CD14-positive monocyte (primary cell): ENCODE measurements at regions not wholly inside any gene's neighbourhood (a gene's known extent, or its start where the extent isn't known, plus 50 kb on each side); places are given as distances from the start of the nearest gene placed in this dataset.

Source experiments
- DNase-seq, 3 donors: peaks; one replicate each; pipeline ENCODE4 v3.0.0-alpha.2; 2011 to 2022
- H2AFZ ChIP-seq: 2 replicates; pipeline ENCODE4 v1.6.0; 2012; ENCODE audit warnings: mild to moderate bottlenecking, low read depth, low read length, inconsistent platforms; ENCODE audit not compliant: insufficient read depth, poor library complexity, severe bottlenecking
- H3K27ac ChIP-seq, 2 donors: 1 replicate in 1 of 2; 2 replicates in 1 of 2; pipeline ENCODE4 v1.5.1; 2012 to 2013; ENCODE audit warnings: low read length in 2 of 2, control low read depth in 1 of 2, inconsistent platforms in 1 of 2, low read depth in 1 of 2, mild to moderate bottlenecking in 1 of 2
- H3K27me3 ChIP-seq, 2 donors: one replicate each; pipeline versions ENCODE4 v1.6.0 to v1.6.1; 2011 to 2013; ENCODE audit warnings: low read length in 2 of 2; ENCODE audit not compliant: control insufficient read depth in 2 of 2, insufficient read depth in 2 of 2
- H3K36me3 ChIP-seq, 2 donors: replicated peaks in 1 of 2; 1 replicate in 1 of 2; 2 replicates in 1 of 2; pipeline versions ENCODE4 v1.5.1 to v1.6.1; 2012 to 2013; ENCODE audit warnings: low read length in 2 of 2, control low read depth in 1 of 2, inconsistent platforms in 1 of 2, mild to moderate bottlenecking in 1 of 2; ENCODE audit not compliant: insufficient read depth in 2 of 2, control insufficient read depth in 1 of 2
- H3K4me1 ChIP-seq, 2 donors: 1 replicate in 1 of 2; 2 replicates in 1 of 2; pipeline versions ENCODE4 v1.5.1 to v1.6.1; 2012 to 2013; ENCODE audit warnings: low read length in 2 of 2, control low read depth in 1 of 2, inconsistent platforms in 1 of 2, mild to moderate bottlenecking in 1 of 2, moderate library complexity in 1 of 2; ENCODE audit not compliant: insufficient read depth in 2 of 2, control insufficient read depth in 1 of 2
- H3K4me2 ChIP-seq: replicated peaks from 2 replicates; pipeline ENCODE3; 2012; ENCODE audit warnings: low read length, moderate library complexity, mild to moderate bottlenecking; ENCODE audit not compliant: poor library complexity, severe bottlenecking; ENCODE audit errors: extremely low read depth
- H3K4me3 ChIP-seq, 3 experiments: fragments of 200-600 bp in 1 of 3; sonication (generic) in 1 of 3; replicated peaks in 1 of 3; 1 replicate in 2 of 3; 2 replicates in 1 of 3; pipeline ENCODE4 v1.5.1; 2011 to 2013; ENCODE audit warnings: low read length in 3 of 3, mild to moderate bottlenecking in 3 of 3, control low read depth in 2 of 3, low read depth in 2 of 3, inconsistent platforms in 1 of 3, moderate library complexity in 1 of 3
- H3K79me2 ChIP-seq: 2 replicates; pipeline ENCODE4 v1.6.0; 2012; ENCODE audit warnings: mild to moderate bottlenecking, control low read depth, inconsistent platforms, low read length, moderate library complexity; ENCODE audit not compliant: insufficient read depth
- H3K9ac ChIP-seq: 2 replicates; pipeline ENCODE4 v1.6.0; 2017; ENCODE audit warnings: low read length, mild to moderate bottlenecking; ENCODE audit not compliant: insufficient read depth, poor library complexity, severe bottlenecking
- H3K9me3 ChIP-seq, 2 donors: replicated peaks in 1 of 2; 1 replicate in 1 of 2; 2 replicates in 1 of 2; pipeline versions ENCODE4 v1.5.1 to v1.6.1; 2012 to 2013; ENCODE audit warnings: low read length in 2 of 2, control low read depth in 1 of 2; ENCODE audit not compliant: control insufficient read depth in 1 of 2, insufficient read depth in 1 of 2
- H4K20me1 ChIP-seq: 2 replicates; pipeline ENCODE4 v1.6.0; 2012; ENCODE audit warnings: mild to moderate bottlenecking, low read length, control low read depth, moderate library complexity; ENCODE audit not compliant: insufficient read depth
- H3K27ac Mint-ChIP-seq, 7 donors: one replicate each; pipeline ENCODE4 v1.8.0; 2020; ENCODE audit warnings: mild to moderate bottlenecking in 7 of 7, mixed read lengths in 7 of 7, moderate library complexity in 6 of 7, inconsistent platforms in 2 of 7
- H3K27me3 Mint-ChIP-seq, 3 donors: one replicate each; pipeline ENCODE4 v1.8.0; 2021 to 2022; ENCODE audit warnings: low read depth in 3 of 3, mild to moderate bottlenecking in 3 of 3, mixed read lengths in 3 of 3, moderate library complexity in 3 of 3, inconsistent platforms in 1 of 3
- H3K36me3 Mint-ChIP-seq, 2 donors: one replicate each; pipeline ENCODE4 v1.8.0; 2020; ENCODE audit warnings: mixed read lengths in 2 of 2, inconsistent platforms in 1 of 2, mild to moderate bottlenecking in 1 of 2
- H3K4me1 Mint-ChIP-seq: one replicate; pipeline ENCODE4 v1.8.0; 2020; ENCODE audit warnings: mild to moderate bottlenecking, mixed read lengths
- H3K4me3 Mint-ChIP-seq, 2 donors: one replicate each; pipeline ENCODE4 v1.8.0; 2020; ENCODE audit warnings: mild to moderate bottlenecking in 2 of 2, mixed read lengths in 2 of 2, moderate library complexity in 1 of 2
- H3K9me3 Mint-ChIP-seq, 7 donors: one replicate each; pipeline ENCODE4 v1.8.0; 2020 to 2022; ENCODE audit warnings: mixed read lengths in 7 of 7, mild to moderate bottlenecking in 6 of 7, moderate library complexity in 6 of 7, inconsistent platforms in 2 of 7
- CTCF ChIP-seq: fragments of 200-600 bp; IDR thresholded peaks from one replicate; pipeline ENCODE4 v1.8.0; 2022; ENCODE audit warnings: antibody characterized with exemption, mild to moderate bottlenecking
- WGBS: methylation state at CpG from one replicate; pipeline ENCODE4 v1.1.5; 2013; ENCODE audit warnings: missing lambda C conversion rate; ENCODE audit not compliant: insufficient coverage; 5-methylcytosine and 5-hydroxymethylcytosine counted together
- intact Hi-C, 2 donors: fragments of 100-400 bp; cut with micrococcal nuclease; formaldehyde crosslinking; loops; one replicate each; pipeline versions ENCODE4 v1.15.0 to v1.15.1; 2023

DNA sequence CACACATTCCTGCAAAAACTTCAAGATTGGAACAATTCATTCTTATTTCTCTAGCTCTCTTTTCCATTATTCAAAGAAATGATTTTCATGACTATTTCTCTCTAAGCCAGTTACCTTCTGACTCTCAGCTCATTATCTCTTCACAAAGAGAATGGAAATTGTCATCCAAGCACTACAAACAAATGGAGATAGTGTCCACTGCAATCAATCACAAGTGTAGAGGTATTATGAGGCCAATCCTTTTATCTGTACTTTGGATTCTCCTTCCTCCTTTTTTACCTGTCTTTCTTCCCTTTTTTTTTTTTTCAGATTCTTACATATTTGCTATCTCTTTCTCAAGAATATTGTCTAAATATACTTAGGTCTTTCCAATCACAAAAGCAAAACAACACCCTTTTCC, 497.7 kb upstream of the MEF2C start:
- Mint-ChIP-seq H3K4me1 (peaks cover 6% of the 10 kb centered on the region), H3K9me3 (peaks cover 0 to 5% (median 0%) of the 10 kb centered on the region in 7 donors), H3K36me3 (peaks cover 0 to 2% of the 10 kb centered on the region in 2 donors), H3K4me3 (no peak overlapping the region), H3K27ac (no peak overlapping the region), H3K27me3 (no peaks in the 10 kb centered on the region)
- Histone ChIP-seq H3K4me1 (peaks cover 6 to 10% of the 10 kb centered on the region in 2 donors), H2AFZ (no peak overlapping the region), H4K20me1 (no peaks in the 10 kb centered on the region), H3K4me2 (no peak overlapping the region), H3K79me2 (no peaks in the 10 kb centered on the region), H3K9ac (no peak overlapping the region), H3K27me3 (no peaks in the 10 kb centered on the region), H3K27ac (no peak overlapping the region), H3K9me3 (no peaks in the 10 kb centered on the region), H3K4me3 (no peak overlapping the region), H3K36me3 (no peaks in the 10 kb centered on the region)
- intact Hi-C loops, result no loop called here
- DNase-seq, result no peak
- no peak for TF ChIP-seq CTCF

GRCh38 chr5:89377767-89378455, 494.9 kb upstream of the MEF2C start:
- intact Hi-C loops, result no loop called here
- no peaks in the 10 kb centered on the region for H3K9me3 ChIP-seq
- no peaks in the 10 kb centered on the region for H3K36me3 ChIP-seq
- Mint-ChIP-seq H3K4me1 (no peaks in the 10 kb centered on the region), H3K27me3 (no peaks in the 10 kb centered on the region), H3K36me3 (peaks cover 0 to 2% of the 10 kb centered on the region in 2 donors), H3K9me3 (peaks cover 0 to 5% (median 0%) of the 10 kb centered on the region in 7 donors), H3K4me3 (no peak overlapping the region), H3K27ac (no peak overlapping the region)
- WGBS, result 100% methylated on average over 6 of the region's 13 CpGs
- no peak for DNase-seq
- TF ChIP-seq CTCF, result no peak
- no peaks in the 10 kb centered on the region for H3K4me1 ChIP-seq
- H2AFZ ChIP-seq, result no peak overlapping the region
- no peaks in the 10 kb centered on the region for H3K27me3 ChIP-seq
- H3K4me2 ChIP-seq, result no peak overlapping the region
- no peak overlapping the region for H3K4me3 ChIP-seq
- no peaks in the 10 kb centered on the region for H3K79me2 ChIP-seq
- no peak overlapping the region for H3K27ac ChIP-seq
- no peaks in the 10 kb centered on the region for H4K20me1 ChIP-seq
- H3K9ac ChIP-seq, result no peak overlapping the region
